ENCODE measurements at regions not wholly inside any gene's neighbourhood (a gene's known extent, or its start where the extent isn't known, plus 50 kb on each side); places are given as distances from the start of the nearest gene placed in this dataset.

DNA sequence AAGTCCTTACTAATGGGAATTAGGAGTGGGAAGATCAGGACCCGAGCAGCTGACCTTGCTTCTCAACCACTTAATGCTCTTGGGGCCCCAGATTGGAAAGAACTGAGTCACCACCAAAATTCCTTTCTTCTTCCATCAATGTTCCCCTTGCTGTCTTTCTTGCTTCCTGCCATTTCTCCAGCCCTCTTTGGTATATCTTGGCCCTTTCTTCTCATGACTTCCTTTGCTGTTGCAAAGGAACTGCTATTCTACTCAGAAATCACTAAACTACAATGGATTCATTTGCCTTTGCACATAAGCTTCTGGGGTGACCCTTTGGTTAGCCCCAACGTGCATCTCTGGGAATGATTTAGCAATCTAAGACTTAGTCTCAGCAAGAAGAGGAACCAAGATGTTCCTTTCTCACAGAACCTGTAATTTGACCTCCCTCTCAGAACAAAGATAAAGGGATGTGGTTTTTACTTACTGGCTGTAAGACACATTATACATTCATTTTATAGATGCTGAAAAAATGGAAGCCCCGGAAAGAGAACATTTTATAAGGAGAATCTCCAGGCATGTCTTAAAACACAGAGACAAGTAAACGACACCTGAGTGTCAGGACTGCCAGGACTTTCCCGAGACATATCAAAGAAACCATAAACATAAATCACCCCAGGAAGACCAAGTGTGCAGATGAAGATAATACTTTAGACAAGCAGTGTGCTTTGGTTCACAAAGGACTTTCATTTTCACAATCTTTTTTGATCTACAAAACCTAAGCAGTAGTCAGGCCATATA lies 99.0 kb upstream of the TNFAIP3 start:
- TF ChIP-seq EZH2 (IDR thresholded peaks at IDR 0.05): no peak
- TF ChIP-seq FOXP2 (optimal IDR thresholded peaks at IDR 0.05; ENCODE audit: control extremely low read depth, extremely low read length, insufficient read depth): no peak
